T-cell (primary cell): ENCODE measurements at regions not wholly inside any gene's neighbourhood (a gene's known extent, or its start where the extent isn't known, plus 50 kb on each side); places are given as distances from the start of the nearest gene placed in this dataset.
"Not testable (repeated sequence)": the region's sequence is repeated elsewhere in the genome, so short reads cannot be mapped to it uniquely, and the experiment has no call there.

ENCODE experiments used
- ATAC-seq, 4 experiments: fragments of 200-7000 bp in 3 of 4; fragments of 150-1000 bp in 1 of 4; cut with Tn5 transposase; replicated peaks in 1 of 4; 1 replicate in 3 of 4; 2 replicates in 1 of 4; pipeline ENCODE4 v1.10.0; 2021; ENCODE audit warnings: moderate library complexity in 3 of 4, mild to moderate bottlenecking in 2 of 4, moderate number of reproducible peaks in 1 of 4
- CTCF ChIA-PET, 2 donors: fragments of 300-600 bp; sonication (Branson Sonifier 250); formaldehyde crosslinking; loops; one replicate each; lab custom pipeline; 2022; ENCODE audit warnings: antibody characterized with exemption in 2 of 2; lab: Charles Lee
- POLR2A ChIA-PET, 2 donors: fragments of 300-600 bp; sonication (Branson Sonifier 250); formaldehyde crosslinking; loops; one replicate each; lab custom pipeline; 2022; ENCODE audit warnings: antibody characterized with exemption in 2 of 2; lab: Charles Lee
- DNase-seq, 35 experiments: peaks; one replicate each; pipeline versions ENCODE4 v3.0.0 to v3.0.0-alpha.2; 2013 to 2023
- H3K27ac ChIP-seq: one replicate; pipeline ENCODE4 v1.5.1; 2013; ENCODE audit warnings: low read length
- H3K27me3 ChIP-seq, 2 experiments: replicated peaks in 1 of 2; 1 replicate in 1 of 2; 2 replicates in 1 of 2; pipeline versions ENCODE4 v1.6.1 to v1.7.0; 2013; ENCODE audit warnings: low read length in 1 of 2, mixed read lengths in 1 of 2; ENCODE audit not compliant: control insufficient read depth in 2 of 2, insufficient read depth in 2 of 2; ENCODE audit errors: extremely low read depth in 1 of 2
- H3K36me3 ChIP-seq, 2 donors: 1 replicate in 1 of 2; 2 replicates in 1 of 2; pipeline versions ENCODE4 v1.6.1 to v1.7.0; 2013; ENCODE audit warnings: low read length in 1 of 2; ENCODE audit not compliant: control insufficient read depth in 2 of 2, insufficient read depth in 1 of 2; ENCODE audit errors: extremely low read depth in 1 of 2
- H3K4me1 ChIP-seq, 2 experiments: 1 replicate in 1 of 2; 2 replicates in 1 of 2; pipeline versions ENCODE4 v1.6.1 to v1.7.0; 2013; ENCODE audit warnings: low read length in 2 of 2, mixed read lengths in 1 of 2; ENCODE audit not compliant: insufficient read depth in 2 of 2, control insufficient read depth in 1 of 2; ENCODE audit errors: extremely low read depth in 1 of 2
- H3K4me3 ChIP-seq, 2 donors: 1 replicate in 1 of 2; 2 replicates in 1 of 2; pipeline versions ENCODE4 v1.5.1 to v1.7.0; 2013; ENCODE audit warnings: mild to moderate bottlenecking in 2 of 2, low read length in 1 of 2, moderate library complexity in 1 of 2; ENCODE audit not compliant: control insufficient read depth in 1 of 2; ENCODE audit errors: extremely low read depth in 1 of 2
- H3K9me3 ChIP-seq: 2 replicates; pipeline ENCODE4 v1.7.0; 2013
- H3K27ac Mint-ChIP-seq, 2 donors: one replicate each; pipeline ENCODE4 v1.8.0; 2020 to 2021; ENCODE audit warnings: mild to moderate bottlenecking in 2 of 2, mixed read lengths in 2 of 2
- H3K27me3 Mint-ChIP-seq, 2 donors: one replicate each; pipeline ENCODE4 v1.8.0; 2021 to 2022; ENCODE audit warnings: mixed read lengths in 2 of 2
- H3K36me3 Mint-ChIP-seq: one replicate; pipeline ENCODE4 v1.8.0; 2021; ENCODE audit warnings: mixed read lengths
- H3K4me1 Mint-ChIP-seq, 3 donors: one replicate each; pipeline ENCODE4 v1.8.0; 2020 to 2022; ENCODE audit warnings: mixed read lengths in 3 of 3, mild to moderate bottlenecking in 1 of 3
- H3K4me3 Mint-ChIP-seq, 3 donors: one replicate each; pipeline ENCODE4 v1.8.0; 2020 to 2022; ENCODE audit warnings: mild to moderate bottlenecking in 3 of 3, mixed read lengths in 3 of 3, moderate library complexity in 3 of 3
- H3K9me3 Mint-ChIP-seq, 3 donors: one replicate each; pipeline ENCODE4 v1.8.0; 2020 to 2022; ENCODE audit warnings: mixed read lengths in 3 of 3
- WGBS: methylation state at CpG from one replicate; pipeline ENCODE4 v1.1.5; 2013; ENCODE audit warnings: missing lambda C conversion rate; ENCODE audit not compliant: insufficient coverage; 5-methylcytosine and 5-hydroxymethylcytosine counted together

DNA sequence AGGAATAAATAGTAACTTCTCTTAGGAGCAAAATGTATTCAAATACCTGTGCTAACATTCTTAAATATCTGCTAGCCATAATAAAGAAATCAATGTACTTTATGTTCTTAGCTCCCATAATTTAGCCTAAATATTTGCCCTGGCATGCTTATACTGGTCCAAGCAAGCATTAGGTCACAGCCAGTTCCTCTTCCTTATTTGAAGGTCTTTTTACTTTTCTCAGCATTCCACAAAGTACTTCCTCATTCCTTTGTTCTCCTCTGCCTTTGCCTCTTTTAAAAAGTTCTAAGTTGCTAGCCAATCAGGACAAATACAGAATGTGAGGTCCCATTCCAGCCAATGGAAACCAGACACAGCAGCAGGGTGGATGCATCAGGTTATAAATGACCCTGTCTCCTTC, 102.9 kb upstream of the INTU start:
- POLR2A ChIA-PET, H3K4me1 ChIP-seq, H3K36me3 Mint-ChIP-seq, H3K4me1 Mint-ChIP-seq, H3K9me3 ChIP-seq, H3K27ac Mint-ChIP-seq, H3K4me3 Mint-ChIP-seq, H3K27me3 Mint-ChIP-seq, ATAC-seq, CTCF ChIA-PET, H3K27me3 ChIP-seq, H3K27ac ChIP-seq, H3K4me3 ChIP-seq, DNase-seq, H3K36me3 ChIP-seq, H3K9me3 Mint-ChIP-seq: not testable (repeated sequence)

- H3K4me3 Mint-ChIP-seq, result no peak overlapping the region
- H3K36me3 Mint-ChIP-seq, result no peaks in the 10 kb centered on the region
- ChIA-PET POLR2A (no interaction called here), CTCF (no interaction called here)
- Histone ChIP-seq H3K9me3 (no peaks in the 10 kb centered on the region), H3K27me3 (no peaks in the 10 kb centered on the region), H3K27ac (no peak overlapping the region), H3K4me3 (no peak overlapping the region), H3K4me1 (no peaks in the 10 kb centered on the region), H3K36me3 (no peaks in the 10 kb centered on the region)
- DNase-seq (no peak), ATAC-seq (no peak)
- peaks cover 7 to 9% of the 10 kb centered on the region in 2 donors for H3K27me3 Mint-ChIP-seq
- peaks cover 0 to 6% (median 5%) of the 10 kb centered on the region in 3 donors for H3K9me3 Mint-ChIP-seq
- no CpG with 5 or more reads among the region's 1 CpG for WGBS
- H3K4me1 Mint-ChIP-seq, result no peaks in the 10 kb centered on the region
- no peak overlapping the region for H3K27ac Mint-ChIP-seq
Observed at GRCh38 chr4:127533028-127533700, 99.6 kb upstream of the INTU start.

GRCh38 chr4:127534041-127534825, 98.5 kb upstream of the INTU start:
- peaks cover 0 to 6% (median 5%) of the 10 kb centered on the region in 3 donors for H3K9me3 Mint-ChIP-seq
- CTCF ChIA-PET, result no interaction called here
- H3K4me1 ChIP-seq, result no peaks in the 10 kb centered on the region

DNA sequence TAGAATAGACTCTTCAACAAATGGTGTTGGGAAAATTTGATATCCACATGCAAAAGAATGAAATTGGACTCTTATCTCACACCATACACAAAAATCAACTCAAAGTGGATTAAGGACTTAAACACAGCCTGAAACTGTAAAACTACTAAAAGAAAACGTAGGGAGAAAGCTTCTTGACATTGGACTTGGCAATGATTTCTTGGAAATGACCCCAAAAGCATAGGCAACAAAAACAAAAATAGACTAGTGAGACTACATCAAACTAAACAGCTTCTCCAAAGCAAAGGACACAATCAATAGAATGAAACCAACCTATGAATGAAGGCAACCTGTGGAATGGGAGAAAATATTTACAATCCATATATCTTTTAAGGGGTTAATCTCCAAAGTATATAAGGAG, 94.7 kb upstream of the INTU start:
- CTCF ChIA-PET, result no interaction called here
- Histone ChIP-seq H3K9me3 (no peaks in the 10 kb centered on the region), H3K27ac (no peak overlapping the region), H3K27me3 (no peaks in the 10 kb centered on the region), H3K4me1 (no peaks in the 10 kb centered on the region), H3K4me3 (no peak overlapping the region), H3K36me3 (no peaks in the 10 kb centered on the region)
- WGBS, result no CpG with 5 or more reads among the region's 1 CpG
- H3K4me3 Mint-ChIP-seq, result no peak overlapping the region
- POLR2A ChIA-PET, result no interaction called here
- H3K27ac Mint-ChIP-seq, result no peak overlapping the region
- ATAC-seq (no peak), DNase-seq (no peak)
- H3K4me1 Mint-ChIP-seq, result peaks cover 0 to 2% (median 0%) of the 10 kb centered on the region in 3 donors
- peaks cover 10 to 15% of the 10 kb centered on the region in 2 donors for H3K27me3 Mint-ChIP-seq
- no peaks in the 10 kb centered on the region for H3K36me3 Mint-ChIP-seq
- H3K9me3 Mint-ChIP-seq, result no peaks in the 10 kb centered on the region

More at GRCh38 chr4:127534041-127534825, 98.5 kb upstream of the INTU start:
- Mint-ChIP-seq H3K36me3 (no peaks in the 10 kb centered on the region), H3K27ac (no peak overlapping the region), H3K4me1 (peaks cover 0 to 2% (median 0%) of the 10 kb centered on the region in 3 donors), H3K27me3 (peaks cover 7 to 9% of the 10 kb centered on the region in 2 donors), H3K4me3 (no peak overlapping the region)
- no peaks in the 10 kb centered on the region for H3K36me3 ChIP-seq
- no peak overlapping the region for H3K27ac ChIP-seq
- no peaks in the 10 kb centered on the region for H3K27me3 ChIP-seq
- no peak for DNase-seq
- ATAC-seq, result no peak
- H3K9me3 ChIP-seq, result no peaks in the 10 kb centered on the region
- no CpG with 5 or more reads among the region's 4 CpGs for WGBS
- POLR2A ChIA-PET, result no interaction called here
- no peak overlapping the region for H3K4me3 ChIP-seq

DNA sequence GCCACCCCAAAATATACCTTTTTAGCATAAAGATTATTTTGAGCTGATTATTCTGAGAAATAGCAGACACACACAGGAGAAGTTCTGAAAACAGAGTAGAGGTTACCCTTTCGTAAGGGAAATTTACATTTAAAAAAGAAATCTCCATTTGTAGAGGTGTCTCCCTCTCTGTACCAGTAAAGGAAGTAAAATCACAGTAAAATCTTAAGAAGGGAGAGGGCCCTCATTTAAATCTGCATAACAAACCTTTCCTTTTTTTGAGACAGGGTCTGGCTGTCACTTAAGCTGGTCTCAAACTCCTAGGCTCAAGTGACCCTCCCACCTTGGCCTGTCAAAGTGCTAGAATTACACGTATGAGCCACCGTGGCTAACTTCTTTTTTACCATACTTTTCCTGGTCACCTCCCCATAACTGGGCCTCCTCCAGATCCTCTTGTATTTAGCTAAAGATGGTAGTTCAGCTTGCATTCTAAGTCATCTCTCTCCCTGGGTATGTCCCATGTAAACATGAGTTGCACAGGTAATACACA, 92.2 kb upstream of the INTU start:
- no peak overlapping the region for H3K4me3 ChIP-seq
- peaks cover 10 to 15% of the 10 kb centered on the region in 2 donors for H3K27me3 Mint-ChIP-seq
- H3K27ac ChIP-seq, result no peak overlapping the region
- H3K27me3 ChIP-seq, result no peaks in the 10 kb centered on the region
- H3K27ac Mint-ChIP-seq, result no peak overlapping the region
- H3K9me3 ChIP-seq, result no peaks in the 10 kb centered on the region
- H3K36me3 ChIP-seq, result no peaks in the 10 kb centered on the region
- H3K4me1 ChIP-seq, result no peaks in the 10 kb centered on the region
- CTCF ChIA-PET, result no interaction called here
- POLR2A ChIA-PET, result no interaction called here
- WGBS, result no CpG with 5 or more reads among the region's 3 CpGs
- H3K4me3 Mint-ChIP-seq, result no peak overlapping the region
- peaks cover 0 to 2% (median 0%) of the 10 kb centered on the region in 3 donors for H3K4me1 Mint-ChIP-seq
- H3K36me3 Mint-ChIP-seq, result no peaks in the 10 kb centered on the region
- no peak for ATAC-seq
- no peak for DNase-seq
- no peaks in the 10 kb centered on the region for H3K9me3 Mint-ChIP-seq

GRCh38 chr4:127545271-127545670, 87.5 kb upstream of the INTU start:
- Histone ChIP-seq H3K9me3 (no peaks in the 10 kb centered on the region), H3K4me1 (no peaks in the 10 kb centered on the region), H3K36me3 (no peaks in the 10 kb centered on the region), H3K27me3 (no peaks in the 10 kb centered on the region), H3K27ac (no peak overlapping the region), H3K4me3 (no peak overlapping the region)
- ChIA-PET CTCF (no interaction called here), POLR2A (interaction anchor here in 1 of 2 donors (0.5 kb wide), 1 partner anchor 1568 kb away, joined by 3 read pairs; no protein-coding TSS in a partner anchor)
- no peak for ATAC-seq
- Mint-ChIP-seq H3K4me3 (no peak overlapping the region), H3K27me3 (no peaks in the 10 kb centered on the region), H3K9me3 (no peaks in the 10 kb centered on the region), H3K27ac (no peak overlapping the region), H3K36me3 (no peaks in the 10 kb centered on the region), H3K4me1 (no peaks in the 10 kb centered on the region)
- DNase-seq, result no peak
